Activated B cell treated with CpG ODN at 0.5 μM for 24 hours (primary cell): ENCODE measurements at regions not wholly inside any gene's neighbourhood (a gene's known extent, or its start where the extent isn't known, plus 50 kb on each side); places are given as distances from the start of the nearest gene placed in this dataset.

Experiments
- ATAC-seq: fragments of 200-7000 bp; cut with Tn5 transposase; one replicate; pipeline ENCODE4 v1.10.0; 2021; ENCODE audit warnings: low read depth, mild to moderate bottlenecking, moderate library complexity
- CTCF ChIA-PET: fragments of 350-600 bp; sonication (Branson Sonifier 250); formaldehyde crosslinking; loops from one replicate; lab custom pipeline; 2021; ENCODE audit warnings: antibody characterized with exemption; lab: Charles Lee
- POLR2A ChIA-PET: fragments of 350-600 bp; sonication (Branson Sonifier 250); formaldehyde crosslinking; loops from one replicate; lab custom pipeline; 2021; ENCODE audit warnings: antibody characterized with exemption; lab: Charles Lee
- DNase-seq: peaks from one replicate; pipeline ENCODE4 v3.0.0; 2022
- H3K27ac Mint-ChIP-seq: one replicate; pipeline ENCODE4 v1.8.0; 2020; ENCODE audit warnings: mixed read lengths
- H3K27me3 Mint-ChIP-seq: one replicate; pipeline ENCODE4 v1.8.0; 2021; ENCODE audit warnings: mixed read lengths
- H3K36me3 Mint-ChIP-seq: one replicate; pipeline ENCODE4 v1.8.0; 2021; ENCODE audit warnings: low read depth, mixed read lengths
- H3K4me1 Mint-ChIP-seq: one replicate; pipeline ENCODE4 v1.8.0; 2021; ENCODE audit warnings: mixed read lengths
- H3K4me3 Mint-ChIP-seq: one replicate; pipeline ENCODE4 v1.8.0; 2020; ENCODE audit warnings: mild to moderate bottlenecking, mixed read lengths
- H3K9me3 Mint-ChIP-seq: one replicate; pipeline ENCODE4 v1.8.0; 2020; ENCODE audit warnings: mixed read lengths
- CTCF ChIP-seq: fragments of 200-600 bp; IDR thresholded peaks from one replicate; pipeline ENCODE4 v1.8.0; 2022; ENCODE audit warnings: antibody characterized with exemption, mild to moderate bottlenecking
- intact Hi-C: fragments of 100-400 bp; cut with micrococcal nuclease; formaldehyde crosslinking; loops from one replicate; pipeline ENCODE4 v1.15.1; 2024

GRCh38 chr5:88658886-88659285 lies 224.1 kb downstream of the MEF2C start:
- Mint-ChIP-seq H3K27me3 (peaks cover 49% of the 10 kb centered on the region), H3K9me3 (peaks cover 8% of the 10 kb centered on the region), H3K36me3 (peaks cover 1% of the 10 kb centered on the region), H3K4me3 (no peak overlapping the region), H3K27ac (no peak overlapping the region), H3K4me1 (peaks cover 17% of the 10 kb centered on the region)
- TF ChIP-seq CTCF = no peak
- DNase-seq (no peak), ATAC-seq (no peak)
- POLR2A ChIA-PET = interaction anchor here (0.7 to 1.2 kb wide), 2 partner anchors 13 to 1751 kb away, joined by 3 read pairs; partner anchors contain the start of gene CETN3
- CTCF ChIA-PET = interaction anchor here (1.8 to 2.3 kb wide), 2 partner anchors 22 to 32 kb away, joined by 7 to 10 read pairs; no protein-coding TSS in a partner anchor
- intact Hi-C loops = no loop called here

- Mint-ChIP-seq H3K36me3 (peaks cover 1% of the 10 kb centered on the region), H3K4me3 (no peak overlapping the region), H3K4me1 (peaks cover 17% of the 10 kb centered on the region), H3K27me3 (peaks cover 48% of the 10 kb centered on the region), H3K27ac (no peak overlapping the region), H3K9me3 (peaks cover 2% of the 10 kb centered on the region)
- CTCF ChIA-PET = interaction anchor here (1.4 to 1.8 kb wide), 2 partner anchors 33 kb away, joined by 4 to 7 read pairs; no protein-coding TSS in a partner anchor
- intact Hi-C loops = no loop called here
- ATAC-seq = no peak
- POLR2A ChIA-PET = interaction anchor here (1.2 kb wide), 1 partner anchor 1751 kb away, joined by 3 read pairs; the partner anchor contains the start of gene CETN3
- no peak for DNase-seq
- no peak for TF ChIP-seq CTCF
Observed at GRCh38 chr5:88657906-88658775, 224.8 kb downstream of the MEF2C start.

GRCh38 chr5:88657136-88657535 lies 225.8 kb downstream of the MEF2C start:
- H3K27ac Mint-ChIP-seq = no peak overlapping the region
- intact Hi-C loops = no loop called here
- DNase-seq = no peak
- peaks cover 17% of the 10 kb centered on the region for H3K4me1 Mint-ChIP-seq
- peaks cover 1% of the 10 kb centered on the region for H3K36me3 Mint-ChIP-seq
- CTCF ChIA-PET = interaction anchor here (1.4 kb wide), 1 partner anchor 34 kb away, joined by 4 read pairs; no protein-coding TSS in a partner anchor
- H3K9me3 Mint-ChIP-seq = peaks cover 2% of the 10 kb centered on the region
- POLR2A ChIA-PET = no interaction called here
- H3K4me3 Mint-ChIP-seq = no peak overlapping the region
- peaks cover 48% of the 10 kb centered on the region for H3K27me3 Mint-ChIP-seq
- no peak for TF ChIP-seq CTCF
- no peak for ATAC-seq

- H3K4me3 Mint-ChIP-seq = no peak overlapping the region
- intact Hi-C loops = no loop called here
- peaks cover 15% of the 10 kb centered on the region for H3K4me1 Mint-ChIP-seq
- no peak overlapping the region for H3K27ac Mint-ChIP-seq
- peaks cover 47% of the 10 kb centered on the region for H3K27me3 Mint-ChIP-seq
- no peak for ATAC-seq
- TF ChIP-seq CTCF = no peak
- CTCF ChIA-PET = no interaction called here
- peaks cover 2% of the 10 kb centered on the region for H3K9me3 Mint-ChIP-seq
- DNase-seq = no peak
- POLR2A ChIA-PET = no interaction called here
- peaks cover 1% of the 10 kb centered on the region for H3K36me3 Mint-ChIP-seq
Observed at GRCh38 chr5:88656221-88656950, 226.6 kb downstream of the MEF2C start.

GRCh38 chr5:88653471-88653870 lies 229.5 kb downstream of the MEF2C start:
- ChIA-PET POLR2A (no interaction called here), CTCF (no interaction called here)
- DNase-seq (no peak), ATAC-seq (no peak)
- H3K4me3 Mint-ChIP-seq = no peak overlapping the region
- intact Hi-C loops = no loop called here
- H3K4me1 Mint-ChIP-seq = no peaks in the 10 kb centered on the region
- peaks cover 2% of the 10 kb centered on the region for H3K9me3 Mint-ChIP-seq
- H3K27me3 Mint-ChIP-seq = peaks cover 49% of the 10 kb centered on the region
- TF ChIP-seq CTCF = no peak
- H3K36me3 Mint-ChIP-seq = no peaks in the 10 kb centered on the region
- no peak overlapping the region for H3K27ac Mint-ChIP-seq
